GM12892 (cell line): ENCODE measurements at regions not wholly inside any gene's neighbourhood (a gene's known extent, or its start where the extent isn't known, plus 50 kb on each side); places are given as distances from the start of the nearest gene placed in this dataset.

Experiments
- POLR2A ChIP-seq: IDR thresholded peaks from 2 replicates; pipeline ENCODE4 v1.6.1; 2011; ENCODE audit warnings: low read depth, low read length, control low read depth
- POLR2AphosphoS5 ChIP-seq: IDR thresholded peaks from 2 replicates; pipeline ENCODE4 v1.6.1; 2011; ENCODE audit warnings: low read depth, low read length, control low read depth
- TAF1 ChIP-seq: IDR thresholded peaks from 2 replicates; pipeline ENCODE4 v1.6.1; 2011; ENCODE audit warnings: low read depth, mild to moderate bottlenecking, control low read depth, low read length, borderline replicate concordance

GRCh38 chr2:147013696-147014392 is 831.0 kb upstream of the ACVR2A start:
- no peak for TF ChIP-seq POLR2AphosphoS5
- no peak for TF ChIP-seq POLR2A
- no peak for TF ChIP-seq TAF1
